ACC112 (cell line): ENCODE measurements at regions not wholly inside any gene's neighbourhood (a gene's known extent, or its start where the extent isn't known, plus 50 kb on each side); places are given as distances from the start of the nearest gene placed in this dataset.
A peak's percentile ranks its signal among the peaks of the same experiment; 100 is the strongest.
"Not testable (repeated sequence)": the region's sequence is repeated elsewhere in the genome, so short reads cannot be mapped to it uniquely, and the experiment has no call there.

Source experiments
- H2AFZ ChIP-seq: fragments of 200-600 bp; sonication (generic); one replicate; pipeline ENCODE4 v1.6.0; 2017; ENCODE audit warnings: antibody characterized with exemption, low read length; ENCODE audit not compliant: unreplicated experiment
- H3K27ac ChIP-seq: fragments of 200-600 bp; sonication (generic); 2 replicates; pipeline ENCODE4 v1.5.1; 2014; ENCODE audit warnings: low read depth, mild to moderate bottlenecking, antibody characterized with exemption, low read length, moderate library complexity
- H3K27me3 ChIP-seq: fragments of 200-600 bp; sonication (generic); 2 replicates; pipeline ENCODE4 v1.6.1; 2014; ENCODE audit warnings: mild to moderate bottlenecking, antibody characterized with exemption, low read length, moderate library complexity, mixed read lengths; ENCODE audit not compliant: insufficient read depth
- H3K36me3 ChIP-seq: fragments of 200-600 bp; sonication (generic); 2 replicates; pipeline ENCODE4 v1.6.1; 2016; ENCODE audit warnings: mild to moderate bottlenecking, antibody characterized with exemption, low read length, moderate library complexity, mixed read lengths; ENCODE audit not compliant: insufficient read depth
- H3K4me1 ChIP-seq: fragments of 200-600 bp; sonication (generic); one replicate; pipeline ENCODE4 v1.6.1; 2016; ENCODE audit warnings: low read length, mixed read lengths; ENCODE audit not compliant: insufficient read depth, unreplicated experiment, control insufficient read depth
- H3K4me3 ChIP-seq: fragments of 200-600 bp; sonication (generic); 2 replicates; pipeline ENCODE4 v1.5.1; 2014; ENCODE audit warnings: mild to moderate bottlenecking, low read depth, low read length
- H3K79me2 ChIP-seq: fragments of 200-600 bp; sonication (generic); one replicate; pipeline ENCODE4 v1.6.0; 2016; ENCODE audit warnings: low read length; ENCODE audit not compliant: control insufficient read depth, unreplicated experiment, insufficient read depth

DNA sequence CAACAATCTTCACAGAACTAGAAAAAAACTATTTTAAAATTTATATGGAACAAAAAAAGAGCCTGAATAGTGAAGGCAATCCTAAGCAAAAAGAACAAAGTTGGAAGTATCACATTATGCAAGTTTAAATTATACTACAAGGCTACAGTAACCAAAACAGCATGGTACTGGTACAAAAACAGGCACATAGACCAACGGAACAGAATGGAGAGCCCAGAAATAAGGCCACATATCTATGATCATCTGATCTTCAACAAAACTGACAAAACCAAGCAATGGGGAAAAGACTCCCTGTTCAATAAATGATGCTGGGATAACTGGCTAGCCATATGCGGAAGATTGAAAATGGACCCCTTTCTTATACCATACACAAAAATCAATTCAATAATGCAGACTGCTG is 74.4 kb upstream of the RTN4 start:
- H3K4me3 ChIP-seq, H3K27me3 ChIP-seq, H2AFZ ChIP-seq, H3K36me3 ChIP-seq, H3K79me2 ChIP-seq, H3K27ac ChIP-seq: not testable (repeated sequence)
- H3K4me1 ChIP-seq, result peaks cover 14% of the 10 kb centered on the region

DNA sequence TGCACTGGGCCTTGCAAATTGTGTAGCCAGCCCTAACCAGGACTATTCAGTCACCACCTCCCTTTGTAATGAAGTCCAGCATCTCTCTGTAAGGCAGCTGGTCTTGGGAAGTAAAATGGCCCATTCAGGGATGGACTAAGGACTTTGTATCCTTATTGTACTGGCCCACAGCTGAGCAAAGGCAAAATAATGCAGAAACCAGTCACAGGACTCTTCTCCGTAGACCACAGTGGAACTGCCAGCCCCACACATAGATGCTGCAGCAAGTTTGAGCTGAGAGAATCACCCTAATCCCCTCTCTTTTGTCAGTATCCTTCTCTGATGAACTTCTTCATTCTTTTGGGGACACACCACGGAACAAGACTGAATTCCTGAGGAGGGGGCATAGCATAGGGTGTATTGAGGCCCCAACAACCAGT is 73.6 kb upstream of the RTN4 start:
- Histone ChIP-seq H3K36me3 (no peaks in the 10 kb centered on the region), H3K27me3 (no peaks in the 10 kb centered on the region), H3K27ac (no peak overlapping the region), H2AFZ (no peak overlapping the region), H3K4me3 (no peak overlapping the region), H3K4me1 (peaks cover 14% of the 10 kb centered on the region), H3K79me2 (no peaks in the 10 kb centered on the region)

DNA sequence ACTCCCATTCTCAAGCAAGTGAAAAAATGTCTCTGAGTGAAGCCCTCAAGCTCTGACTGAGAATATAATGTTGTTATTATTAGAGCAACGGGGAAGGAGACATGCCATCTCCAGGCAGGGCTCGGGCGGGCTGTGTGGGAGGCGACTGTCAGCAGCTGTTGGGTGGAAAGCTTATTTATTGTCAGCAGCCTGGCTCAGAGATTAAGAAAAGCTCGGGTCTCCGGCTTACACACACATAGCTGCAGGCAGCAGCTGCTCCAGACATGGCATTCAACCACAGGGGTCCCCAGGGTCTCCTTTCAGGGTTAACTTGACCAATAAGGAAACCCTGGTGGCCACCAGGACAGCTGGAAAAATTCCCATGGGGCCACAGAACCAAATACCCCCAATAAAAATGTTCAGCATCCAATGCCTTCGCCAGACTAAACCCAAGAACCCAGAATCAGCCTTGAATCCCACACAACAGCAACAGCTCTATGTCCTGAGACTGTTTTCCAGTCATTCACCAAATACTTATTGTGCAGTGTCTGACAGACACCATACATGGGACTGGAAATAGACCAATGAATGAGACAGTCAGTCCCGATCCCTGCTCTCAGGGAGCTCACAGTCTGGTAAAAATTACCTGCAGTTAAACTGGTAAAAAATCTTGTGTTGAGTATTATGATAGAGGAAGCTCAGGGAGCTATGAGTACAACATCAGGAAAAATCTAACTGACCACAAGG is 70.5 kb upstream of the RTN4 start:
- Histone ChIP-seq H2AFZ (peak overlapping the region; percentile 77), H3K79me2 (no peaks in the 10 kb centered on the region), H3K36me3 (no peaks in the 10 kb centered on the region), H3K27ac (no peak overlapping the region), H3K27me3 (no peaks in the 10 kb centered on the region), H3K4me3 (no peak overlapping the region), H3K4me1 (peaks cover 21% of the 10 kb centered on the region)

DNA sequence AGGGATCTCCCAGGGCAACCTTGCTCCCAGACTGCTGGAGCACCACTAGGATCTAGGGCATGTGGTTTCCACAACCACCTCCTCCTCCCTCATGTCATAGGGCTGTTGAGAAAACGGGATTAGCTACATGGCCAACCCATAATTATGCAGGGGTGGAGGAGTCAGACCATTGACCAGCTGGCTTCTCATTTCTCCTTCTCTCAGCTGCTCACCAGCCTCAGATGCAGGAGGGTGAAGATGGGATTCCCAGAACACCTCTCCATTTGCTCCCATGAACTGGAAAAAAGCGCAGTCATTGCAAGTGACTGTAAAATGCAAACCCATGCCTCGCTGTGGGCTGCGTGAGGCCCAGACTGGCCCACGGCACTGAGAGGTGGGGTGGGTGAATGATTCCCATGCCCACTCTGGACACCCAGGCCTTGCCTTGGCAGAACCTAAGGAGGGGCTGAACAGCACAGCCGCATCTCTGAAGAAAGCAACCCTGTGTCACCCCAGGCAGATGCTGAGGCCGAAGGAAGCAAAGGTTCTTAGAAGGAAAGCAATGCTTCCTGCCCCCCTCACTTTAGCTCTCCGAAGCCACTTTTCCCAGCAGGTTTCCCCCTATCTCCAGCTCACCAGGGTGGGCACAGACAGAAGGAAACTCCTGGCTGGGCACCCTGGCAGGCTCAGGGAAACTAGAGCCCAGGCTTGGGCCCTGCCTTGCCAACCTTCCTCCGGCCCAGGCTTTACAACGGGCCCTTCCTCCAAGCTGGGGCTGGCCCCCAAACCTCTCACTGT is 69.6 kb upstream of the RTN4 start:
- no peak overlapping the region for H3K27ac ChIP-seq

DNA sequence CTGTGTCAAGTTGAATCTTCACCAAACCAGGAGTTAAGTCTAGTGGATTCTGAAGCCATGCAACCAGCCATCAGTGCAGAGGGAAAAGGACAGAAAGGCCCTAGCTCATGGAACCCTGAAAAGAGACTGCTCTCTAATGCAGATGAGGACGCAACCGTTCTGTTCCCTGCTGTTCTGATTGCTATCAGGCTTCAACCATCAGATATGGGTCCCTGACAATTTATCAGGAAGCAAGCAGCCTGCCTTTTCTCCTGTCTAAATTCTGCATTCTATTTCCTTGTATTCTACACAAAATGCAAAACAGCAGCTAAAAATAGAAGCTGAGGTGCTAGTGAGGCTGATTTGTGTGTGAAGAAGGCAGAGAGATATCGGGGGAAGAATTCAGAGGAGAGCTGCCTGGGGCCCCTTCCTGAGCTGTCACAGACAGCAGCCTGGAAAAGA is 68.4 kb upstream of the RTN4 start:
- H2AFZ ChIP-seq, result no peak overlapping the region
- no peak overlapping the region for H3K27ac ChIP-seq
- H3K4me3 ChIP-seq, result no peak overlapping the region
- H3K79me2 ChIP-seq, result no peaks in the 10 kb centered on the region
- no peaks in the 10 kb centered on the region for H3K27me3 ChIP-seq
- H3K36me3 ChIP-seq, result no peaks in the 10 kb centered on the region
- peaks cover 41% of the 10 kb centered on the region for H3K4me1 ChIP-seq

More for the DNA sequence above, 69.6 kb upstream of the RTN4 start:
- H2AFZ ChIP-seq, result peak overlapping the region; percentile 77
- no peaks in the 10 kb centered on the region for H3K79me2 ChIP-seq
- H3K36me3 ChIP-seq, result no peaks in the 10 kb centered on the region
- H3K4me3 ChIP-seq, result no peak overlapping the region
- H3K27me3 ChIP-seq, result no peaks in the 10 kb centered on the region
- peaks cover 30% of the 10 kb centered on the region for H3K4me1 ChIP-seq

DNA sequence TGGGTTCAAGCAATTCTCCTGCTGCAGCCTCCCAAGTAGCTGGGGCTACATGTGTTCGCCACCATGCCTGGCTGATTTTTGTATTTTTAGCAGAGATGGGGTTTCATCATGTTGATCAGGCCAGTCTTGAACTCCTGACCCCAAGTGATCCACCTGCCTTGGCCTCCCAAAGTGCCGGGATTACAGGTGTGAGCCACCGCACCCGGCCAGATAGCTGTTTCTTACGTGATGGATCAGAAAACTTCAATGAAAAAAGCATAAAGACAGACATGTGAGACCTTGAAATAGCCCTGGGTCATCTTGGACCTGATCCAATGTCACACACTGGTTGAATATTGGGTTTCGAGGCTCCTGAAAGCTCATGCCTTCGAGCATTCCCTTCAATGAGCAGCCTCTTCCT is 66.7 kb upstream of the RTN4 start:
- no peaks in the 10 kb centered on the region for H3K36me3 ChIP-seq
- no peak overlapping the region for H3K27ac ChIP-seq
- no peaks in the 10 kb centered on the region for H3K27me3 ChIP-seq
- H3K4me1 ChIP-seq, result peaks cover 57% of the 10 kb centered on the region
- H3K4me3 ChIP-seq, result no peak overlapping the region
- H2AFZ ChIP-seq, result no peak overlapping the region
- H3K79me2 ChIP-seq, result no peaks in the 10 kb centered on the region

DNA sequence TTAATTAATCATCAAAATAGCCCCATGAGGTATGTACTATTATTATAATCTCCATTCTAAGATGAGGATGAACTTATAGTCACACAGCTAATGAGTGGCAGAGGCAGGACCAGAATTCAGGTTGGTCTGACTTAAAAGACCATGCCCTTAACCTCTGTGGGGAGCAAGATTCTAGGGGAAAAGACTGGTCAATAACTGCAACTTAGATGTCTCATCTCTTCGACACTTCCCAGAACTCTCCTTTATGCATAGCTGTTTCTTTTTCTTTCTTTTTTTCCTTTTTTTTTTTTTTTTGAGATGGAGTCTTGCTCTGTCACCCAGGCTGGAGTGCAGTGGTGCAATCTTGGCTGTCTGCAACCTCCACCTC is 66.3 kb upstream of the RTN4 start:
- no peak overlapping the region for H3K4me3 ChIP-seq
- H3K27ac ChIP-seq, result peak overlapping the region; percentile 36

DNA sequence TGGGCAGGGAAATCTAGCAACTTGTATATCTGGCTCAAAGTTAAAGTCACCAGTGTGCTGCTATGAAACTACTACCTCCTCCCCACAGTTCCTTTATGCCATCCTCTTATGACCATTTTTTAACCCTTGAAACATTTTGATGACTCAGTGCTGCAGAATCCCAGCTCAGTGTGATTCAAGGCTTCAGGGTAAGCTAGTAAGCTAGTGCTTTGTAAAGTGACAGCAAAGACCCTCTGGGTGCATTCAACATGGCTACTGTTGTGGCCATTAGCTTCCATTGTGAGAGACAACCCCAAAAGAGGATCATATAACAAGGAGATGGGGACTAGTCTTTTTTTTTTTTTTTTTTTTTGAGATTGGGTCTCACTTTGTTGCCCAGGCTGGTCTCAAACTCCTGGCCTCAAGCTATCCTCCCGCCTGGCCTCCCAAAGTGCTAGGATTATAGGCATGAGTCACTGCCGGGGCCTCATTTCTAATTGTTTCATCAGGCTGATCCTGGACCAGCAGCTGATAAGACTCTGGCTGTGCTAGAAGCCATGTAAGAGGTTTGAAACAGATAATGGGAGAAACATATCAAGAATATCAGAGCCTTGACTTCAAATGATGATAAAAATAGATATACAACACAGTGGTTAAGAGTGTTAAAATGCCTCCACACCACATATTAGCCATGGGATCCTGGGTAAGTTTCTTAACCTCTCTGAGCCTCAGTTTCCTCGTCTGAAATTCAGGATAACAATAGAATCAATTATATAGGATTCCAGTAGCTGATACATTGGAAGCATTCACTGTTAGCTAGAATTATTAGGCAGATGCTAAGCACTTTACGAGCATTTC is 65.7 kb upstream of the RTN4 start:
- Histone ChIP-seq H3K36me3 (no peaks in the 10 kb centered on the region), H3K27ac (peak overlapping the region; percentile 36), H3K79me2 (no peaks in the 10 kb centered on the region), H2AFZ (no peak overlapping the region), H3K27me3 (no peaks in the 10 kb centered on the region), H3K4me3 (no peak overlapping the region), H3K4me1 (peaks cover 65% of the 10 kb centered on the region)

More for the DNA sequence above, 66.3 kb upstream of the RTN4 start:
- Histone ChIP-seq H3K79me2 (no peaks in the 10 kb centered on the region), H2AFZ (no peak overlapping the region), H3K4me1 (peaks cover 61% of the 10 kb centered on the region), H3K36me3 (no peaks in the 10 kb centered on the region), H3K27me3 (no peaks in the 10 kb centered on the region)

DNA sequence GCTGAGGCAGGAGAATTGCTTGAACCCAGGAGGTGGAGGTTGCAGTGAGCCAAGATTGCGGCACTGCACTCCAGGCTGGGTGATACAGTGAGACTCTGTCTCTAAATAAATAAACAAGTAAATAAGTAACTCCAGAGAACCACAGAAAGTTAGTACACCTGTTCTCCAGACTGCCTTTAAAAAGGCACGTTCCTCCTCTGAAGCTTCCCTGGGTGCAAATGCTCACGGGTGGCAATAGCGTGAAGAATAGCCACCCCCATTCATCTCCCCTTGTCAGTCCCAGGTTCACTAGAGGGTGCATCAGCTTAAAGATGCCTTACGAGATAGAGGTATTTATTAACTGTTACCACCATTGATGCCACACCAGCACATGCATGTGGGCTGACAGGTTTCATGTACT is 64.3 kb upstream of the RTN4 start:
- Histone ChIP-seq H3K27me3 (no peaks in the 10 kb centered on the region), H3K4me1 (peaks cover 64% of the 10 kb centered on the region), H3K79me2 (no peaks in the 10 kb centered on the region), H3K4me3 (no peak overlapping the region), H3K36me3 (no peaks in the 10 kb centered on the region), H3K27ac (no peak overlapping the region), H2AFZ (no peak overlapping the region)

DNA sequence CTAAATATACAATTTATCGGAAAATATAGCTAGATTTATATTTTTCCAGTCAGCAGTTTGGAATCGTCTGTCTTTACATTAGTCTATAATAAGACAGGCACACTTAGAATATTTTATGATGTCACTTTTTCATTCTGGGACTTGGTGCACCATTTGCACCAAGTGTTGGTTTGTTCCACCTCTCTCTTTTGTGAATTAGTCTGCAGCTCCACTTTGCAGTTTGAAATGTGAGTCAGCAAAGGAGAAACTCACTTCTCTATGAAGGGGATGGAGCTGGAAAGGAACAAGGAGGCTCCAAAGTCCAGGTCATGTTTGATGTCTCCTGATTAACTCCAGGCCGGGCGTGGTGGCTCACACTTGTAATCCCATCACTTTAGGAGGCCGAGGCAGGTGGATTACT is 63.8 kb upstream of the RTN4 start:
- Histone ChIP-seq H3K79me2 (no peaks in the 10 kb centered on the region), H3K4me3 (no peak overlapping the region), H3K27me3 (no peaks in the 10 kb centered on the region), H3K36me3 (no peaks in the 10 kb centered on the region), H2AFZ (no peak overlapping the region), H3K4me1 (peaks cover 69% of the 10 kb centered on the region), H3K27ac (no peak overlapping the region)
